IMR-90 (cell line): ENCODE measurements at regions not wholly inside any gene's neighbourhood (a gene's known extent, or its start where the extent isn't known, plus 50 kb on each side); places are given as distances from the start of the nearest gene placed in this dataset.

Experiments
- CEBPB ChIP-seq: IDR thresholded peaks from 2 replicates; pipeline ENCODE4 v1.6.1; 2012; ENCODE audit warnings: low read depth, low read length, improper control_type of control experiment
- CHD1 ChIP-seq: IDR thresholded peaks from 2 replicates; pipeline ENCODE4 v1.6.1; 2012; ENCODE audit warnings: low read depth, low read length, improper control_type of control experiment
- CTCF ChIP-seq: conservative IDR thresholded peaks from 2 replicates; pipeline ENCODE4 v1.5.1; 2012; ENCODE audit warnings: mild to moderate bottlenecking, low read depth, low read length, improper control_type of control experiment
- MAFK ChIP-seq: IDR thresholded peaks from 2 replicates; pipeline ENCODE4 v1.6.1; 2012; ENCODE audit warnings: low read depth, low read length, improper control_type of control experiment
- POLR2A ChIP-seq: IDR thresholded peaks from 2 replicates; pipeline ENCODE4 v1.6.1; 2012; ENCODE audit warnings: mild to moderate bottlenecking, low read depth, low read length
- RAD21 ChIP-seq: IDR thresholded peaks from 2 replicates; pipeline ENCODE4 v1.6.1; 2012; ENCODE audit warnings: low read length, improper control_type of control experiment
- RCOR1 ChIP-seq: IDR thresholded peaks from 2 replicates; pipeline ENCODE4 v1.6.1; 2012; ENCODE audit warnings: mild to moderate bottlenecking, low read length, improper control_type of control experiment; ENCODE audit not compliant: insufficient replicate concordance
- RFX5 ChIP-seq: IDR thresholded peaks from 2 replicates; pipeline ENCODE4 v1.8.0; 2012; ENCODE audit warnings: low read depth, mild to moderate bottlenecking, low read length, moderate library complexity
- SMC3 ChIP-seq: fragments of 150-350 bp; IDR thresholded peaks from 2 replicates; pipeline ENCODE4 v1.6.1; 2016; ENCODE audit warnings: low read depth, mild to moderate bottlenecking, antibody characterized with exemption, low read length, moderate library complexity
- TF ChIP-seq, protein P1 (sequence below): fragments of 150-350 bp; IDR thresholded peaks from 2 replicates; pipeline ENCODE4 v1.6.1; 2016; ENCODE audit warnings: low read depth, mild to moderate bottlenecking, low read length, moderate library complexity, borderline replicate concordance

- TF ChIP-seq CTCF: no peak
- no peak for TF ChIP-seq RCOR1
- no peak for TF ChIP-seq RAD21
- TF ChIP-seq, protein P1, sequence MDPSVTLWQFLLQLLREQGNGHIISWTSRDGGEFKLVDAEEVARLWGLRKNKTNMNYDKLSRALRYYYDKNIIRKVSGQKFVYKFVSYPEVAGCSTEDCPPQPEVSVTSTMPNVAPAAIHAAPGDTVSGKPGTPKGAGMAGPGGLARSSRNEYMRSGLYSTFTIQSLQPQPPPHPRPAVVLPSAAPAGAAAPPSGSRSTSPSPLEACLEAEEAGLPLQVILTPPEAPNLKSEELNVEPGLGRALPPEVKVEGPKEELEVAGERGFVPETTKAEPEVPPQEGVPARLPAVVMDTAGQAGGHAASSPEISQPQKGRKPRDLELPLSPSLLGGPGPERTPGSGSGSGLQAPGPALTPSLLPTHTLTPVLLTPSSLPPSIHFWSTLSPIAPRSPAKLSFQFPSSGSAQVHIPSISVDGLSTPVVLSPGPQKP: no peak
- TF ChIP-seq POLR2A: no peak
- TF ChIP-seq MAFK: no peak
- TF ChIP-seq SMC3: no peak
- TF ChIP-seq RFX5: no peak
- TF ChIP-seq CEBPB: no peak
- no peak for TF ChIP-seq CHD1
These were observed 133.4 kb downstream of the CUL2 start for GRCh38 chr10:34956756-34957155.
